CD4-positive, alpha-beta T cell (primary cell): ENCODE measurements at regions not wholly inside any gene's neighbourhood (a gene's known extent, or its start where the extent isn't known, plus 50 kb on each side); places are given as distances from the start of the nearest gene placed in this dataset.

Experiments used
- ATAC-seq: fragments of 200-7000 bp; cut with Tn5 transposase; one replicate; pipeline ENCODE4 v1.10.0; 2022; ENCODE audit warnings: mild to moderate bottlenecking; ENCODE audit not compliant: poor library complexity
- CTCF ChIA-PET: fragments of 350-600 bp; sonication (Branson Sonifier 250); formaldehyde crosslinking; loops from one replicate; lab custom pipeline; 2021; ENCODE audit warnings: antibody characterized with exemption, inconsistent platforms; lab: Charles Lee
- POLR2A ChIA-PET: fragments of 350-600 bp; sonication (Branson Sonifier 250); formaldehyde crosslinking; loops from one replicate; lab custom pipeline; 2021; ENCODE audit warnings: antibody characterized with exemption, inconsistent platforms; lab: Charles Lee
- DNase-seq, 14 experiments: peaks; one replicate each; pipeline ENCODE4 v3.0.0-alpha.2; 2013 to 2020; ENCODE audit warnings: mixed read lengths in 2 of 14
- H3K27ac ChIP-seq, 2 donors: one replicate each; pipeline versions ENCODE4 v1.5.1 to v1.7.0; 2013; ENCODE audit warnings: low read length in 2 of 2, low read depth in 1 of 2, mild to moderate bottlenecking in 1 of 2
- H3K27me3 ChIP-seq, 2 experiments: 1 replicate in 1 of 2; 2 replicates in 1 of 2; pipeline versions ENCODE4 v1.6.1 to v1.7.0; 2013; ENCODE audit warnings: low read length in 2 of 2, control low read depth in 1 of 2, mild to moderate bottlenecking in 1 of 2, moderate library complexity in 1 of 2; ENCODE audit not compliant: insufficient read depth in 2 of 2, control insufficient read depth in 1 of 2
- H3K36me3 ChIP-seq: one replicate; pipeline ENCODE4 v1.6.1; 2013; ENCODE audit warnings: low read length, control low read depth; ENCODE audit not compliant: insufficient read depth
- H3K4me1 ChIP-seq: one replicate; pipeline ENCODE4 v1.6.1; 2013; ENCODE audit warnings: low read length, control low read depth; ENCODE audit not compliant: insufficient read depth
- H3K4me3 ChIP-seq: one replicate; pipeline ENCODE4 v1.5.1; 2013; ENCODE audit warnings: mild to moderate bottlenecking, low read length, moderate library complexity
- H3K9me3 ChIP-seq, 2 experiments: 1 replicate in 1 of 2; 2 replicates in 1 of 2; pipeline versions ENCODE4 v1.6.1 to v1.7.0; 2013; ENCODE audit warnings: low read length in 2 of 2, mild to moderate bottlenecking in 2 of 2, control low read depth in 1 of 2, moderate library complexity in 1 of 2; ENCODE audit not compliant: control insufficient read depth in 1 of 2, insufficient read depth in 1 of 2
- H3K27ac Mint-ChIP-seq: one replicate; pipeline ENCODE4 v1.8.0; 2020; ENCODE audit warnings: mixed read lengths
- H3K27me3 Mint-ChIP-seq: one replicate; pipeline ENCODE4 v1.8.0; 2021; ENCODE audit warnings: mixed read lengths
- H3K36me3 Mint-ChIP-seq: one replicate; pipeline ENCODE4 v1.8.0; 2021; ENCODE audit warnings: low read depth, mixed read lengths
- H3K4me1 Mint-ChIP-seq: one replicate; pipeline ENCODE4 v1.8.0; 2021; ENCODE audit warnings: low read depth, mixed read lengths
- H3K4me3 Mint-ChIP-seq: one replicate; pipeline ENCODE4 v1.8.0; 2020; ENCODE audit warnings: mild to moderate bottlenecking, mixed read lengths
- H3K9me3 Mint-ChIP-seq: one replicate; pipeline ENCODE4 v1.8.0; 2020; ENCODE audit warnings: mixed read lengths
- intact Hi-C, 2 experiments: fragments of 100-400 bp; cut with DNase I in 1 of 2; cut with micrococcal nuclease in 1 of 2; formaldehyde crosslinking; loops; one replicate each; pipeline versions ENCODE4 v1.15.1 to v1.9.0; 2023 to 2025; cut with DNase I, micrococcal nuclease
- TF ChIP-seq, protein P1 (sequence below): fragments of 200-600 bp; IDR thresholded peaks from one replicate; pipeline ENCODE4 v1.8.0; 2022; ENCODE audit warnings: antibody characterized with exemption, mild to moderate bottlenecking

DNA sequence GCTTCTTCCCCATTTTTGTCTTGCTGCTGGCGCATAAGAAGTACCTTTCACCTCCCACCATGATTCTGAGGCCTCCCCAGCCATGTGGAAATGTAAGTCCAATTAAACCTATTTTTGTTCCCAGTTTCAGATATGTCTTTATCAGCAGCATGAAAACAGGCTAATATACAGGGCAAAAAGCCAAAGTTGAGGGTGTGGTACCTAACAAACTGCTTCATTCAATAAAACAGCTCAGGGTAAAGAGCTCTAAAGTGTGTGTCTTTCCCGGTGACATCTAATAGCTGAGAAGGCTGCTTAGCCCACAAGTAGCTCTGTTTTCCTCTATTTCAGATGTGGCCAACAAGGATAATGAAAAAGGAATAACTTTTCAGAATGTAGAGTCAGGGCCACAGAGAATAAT is 76.7 kb upstream of the SLC8A3 start:
- Histone ChIP-seq H3K4me1 (no peaks in the 10 kb centered on the region), H3K9me3 (no peaks in the 10 kb centered on the region), H3K27ac (no peak overlapping the region), H3K36me3 (no peaks in the 10 kb centered on the region), H3K27me3 (peaks cover 0 to 4% of the 10 kb centered on the region in 2 experiments), H3K4me3 (no peak overlapping the region)
- H3K27me3 Mint-ChIP-seq = peaks cover 55% of the 10 kb centered on the region
- ChIA-PET CTCF (no interaction called here), POLR2A (no interaction called here)
- no peaks in the 10 kb centered on the region for H3K9me3 Mint-ChIP-seq
- H3K4me1 Mint-ChIP-seq = no peaks in the 10 kb centered on the region
- DNase-seq (no peak), ATAC-seq (no peak)
- no peak overlapping the region for H3K4me3 Mint-ChIP-seq
- H3K27ac Mint-ChIP-seq = no peak overlapping the region
- H3K36me3 Mint-ChIP-seq = no peaks in the 10 kb centered on the region
- TF ChIP-seq, protein P1, sequence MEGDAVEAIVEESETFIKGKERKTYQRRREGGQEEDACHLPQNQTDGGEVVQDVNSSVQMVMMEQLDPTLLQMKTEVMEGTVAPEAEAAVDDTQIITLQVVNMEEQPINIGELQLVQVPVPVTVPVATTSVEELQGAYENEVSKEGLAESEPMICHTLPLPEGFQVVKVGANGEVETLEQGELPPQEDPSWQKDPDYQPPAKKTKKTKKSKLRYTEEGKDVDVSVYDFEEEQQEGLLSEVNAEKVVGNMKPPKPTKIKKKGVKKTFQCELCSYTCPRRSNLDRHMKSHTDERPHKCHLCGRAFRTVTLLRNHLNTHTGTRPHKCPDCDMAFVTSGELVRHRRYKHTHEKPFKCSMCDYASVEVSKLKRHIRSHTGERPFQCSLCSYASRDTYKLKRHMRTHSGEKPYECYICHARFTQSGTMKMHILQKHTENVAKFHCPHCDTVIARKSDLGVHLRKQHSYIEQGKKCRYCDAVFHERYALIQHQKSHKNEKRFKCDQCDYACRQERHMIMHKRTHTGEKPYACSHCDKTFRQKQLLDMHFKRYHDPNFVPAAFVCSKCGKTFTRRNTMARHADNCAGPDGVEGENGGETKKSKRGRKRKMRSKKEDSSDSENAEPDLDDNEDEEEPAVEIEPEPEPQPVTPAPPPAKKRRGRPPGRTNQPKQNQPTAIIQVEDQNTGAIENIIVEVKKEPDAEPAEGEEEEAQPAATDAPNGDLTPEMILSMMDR = no peak
- intact Hi-C loops = no loop called here

- H3K36me3 ChIP-seq = no peaks in the 10 kb centered on the region
- H3K27ac Mint-ChIP-seq = no peak overlapping the region
- H3K27me3 Mint-ChIP-seq = peaks cover 67% of the 10 kb centered on the region
- CTCF ChIA-PET = no interaction called here
- H3K4me1 Mint-ChIP-seq = no peaks in the 10 kb centered on the region
- peaks cover 24 to 34% of the 10 kb centered on the region in 2 experiments for H3K27me3 ChIP-seq
- H3K27ac ChIP-seq = no peak overlapping the region
- H3K36me3 Mint-ChIP-seq = no peaks in the 10 kb centered on the region
- peaks cover 6% of the 10 kb centered on the region for H3K4me1 ChIP-seq
- no peak for ATAC-seq
- POLR2A ChIA-PET = no interaction called here
- H3K4me3 Mint-ChIP-seq = no peak overlapping the region
- intact Hi-C loops = no loop called here
- H3K9me3 ChIP-seq = peaks cover 0 to 9% of the 10 kb centered on the region in 2 experiments
- H3K9me3 Mint-ChIP-seq = no peaks in the 10 kb centered on the region
- H3K4me3 ChIP-seq = no peak overlapping the region
- DNase-seq = no peak
- TF ChIP-seq, protein P1 = no peak
Observed at GRCh38 chr14:70259420-70259819, 70.7 kb upstream of the SLC8A3 start.

- Mint-ChIP-seq H3K4me1 (no peaks in the 10 kb centered on the region), H3K27ac (no peak overlapping the region), H3K36me3 (no peaks in the 10 kb centered on the region), H3K4me3 (no peak overlapping the region), H3K9me3 (no peaks in the 10 kb centered on the region), H3K27me3 (peaks cover 66% of the 10 kb centered on the region)
- intact Hi-C loops = no loop called here
- Histone ChIP-seq H3K4me3 (no peak overlapping the region), H3K4me1 (peaks cover 8% of the 10 kb centered on the region), H3K36me3 (no peaks in the 10 kb centered on the region), H3K27me3 (peaks cover 25 to 41% of the 10 kb centered on the region in 2 experiments), H3K9me3 (peaks cover 0 to 9% of the 10 kb centered on the region in 2 experiments), H3K27ac (no peak overlapping the region)
- CTCF ChIA-PET = no interaction called here
- peak in 2 of 14 experiments; percentile 2 to 6 for DNase-seq
- TF ChIP-seq, protein P1 = no peak
- ATAC-seq = no peak
- POLR2A ChIA-PET = no interaction called here
Observed at GRCh38 chr14:70257526-70257925, 68.8 kb upstream of the SLC8A3 start.
